Osteoblast (primary cell): ENCODE measurements at regions not wholly inside any gene's neighbourhood (a gene's known extent, or its start where the extent isn't known, plus 50 kb on each side); places are given as distances from the start of the nearest gene placed in this dataset.

Experiments
- DNase-seq: peaks from one replicate; pipeline ENCODE4 v3.0.0; 2011; ENCODE audit warnings: low spot score, mixed read lengths; ENCODE audit not compliant: insufficient read length; ENCODE audit errors: missing footprints
- H2AFZ ChIP-seq: 2 replicates; pipeline ENCODE4 v1.6.0; 2011; ENCODE audit warnings: mild to moderate bottlenecking, low read length
- H3K27ac ChIP-seq: 2 replicates; pipeline ENCODE4 v1.5.1; 2011; ENCODE audit warnings: mild to moderate bottlenecking, low read depth, low read length, moderate library complexity
- H3K27me3 ChIP-seq: 2 replicates; pipeline ENCODE4 v1.6.0; 2012; ENCODE audit warnings: mild to moderate bottlenecking, control low read depth, inconsistent platforms, low read length, moderate library complexity; ENCODE audit not compliant: insufficient read depth
- H3K36me3 ChIP-seq: 2 replicates; pipeline ENCODE4 v1.5.1; 2011; ENCODE audit warnings: mild to moderate bottlenecking, low read length, control low read depth, moderate library complexity; ENCODE audit not compliant: insufficient read depth
- H3K4me1 ChIP-seq: 2 replicates; pipeline ENCODE4 v1.5.1; 2011; ENCODE audit warnings: mild to moderate bottlenecking, low read length, control low read depth, moderate library complexity; ENCODE audit not compliant: insufficient read depth
- H3K4me2 ChIP-seq: 2 replicates; pipeline ENCODE4 v1.6.0; 2011; ENCODE audit warnings: mild to moderate bottlenecking, low read length; ENCODE audit not compliant: insufficient read depth
- H3K4me3 ChIP-seq: fragments of 200-600 bp; sonication (generic); 3 replicates; pipeline ENCODE4 v1.5.1; 2012; ENCODE audit warnings: mild to moderate bottlenecking, low read length, inconsistent platforms; ENCODE audit not compliant: insufficient read depth
- H3K79me2 ChIP-seq: 2 replicates; pipeline ENCODE4 v1.6.0; 2012; ENCODE audit warnings: mild to moderate bottlenecking, low read length, control low read depth, inconsistent platforms; ENCODE audit not compliant: insufficient read depth
- H3K9me3 ChIP-seq: 2 replicates; pipeline ENCODE4 v1.5.1; 2011; ENCODE audit warnings: low read depth, low read length, control low read depth
- H4K20me1 ChIP-seq: 2 replicates; pipeline ENCODE4 v1.6.0; 2012; ENCODE audit warnings: mild to moderate bottlenecking, low read length, control low read depth; ENCODE audit not compliant: insufficient read depth
- TF ChIP-seq, protein P1 (sequence below): IDR thresholded peaks from 2 replicates; pipeline ENCODE4 v1.5.1; 2011; ENCODE audit warnings: mild to moderate bottlenecking, low read depth, low read length, moderate library complexity; ENCODE audit errors: extremely low read depth

DNA sequence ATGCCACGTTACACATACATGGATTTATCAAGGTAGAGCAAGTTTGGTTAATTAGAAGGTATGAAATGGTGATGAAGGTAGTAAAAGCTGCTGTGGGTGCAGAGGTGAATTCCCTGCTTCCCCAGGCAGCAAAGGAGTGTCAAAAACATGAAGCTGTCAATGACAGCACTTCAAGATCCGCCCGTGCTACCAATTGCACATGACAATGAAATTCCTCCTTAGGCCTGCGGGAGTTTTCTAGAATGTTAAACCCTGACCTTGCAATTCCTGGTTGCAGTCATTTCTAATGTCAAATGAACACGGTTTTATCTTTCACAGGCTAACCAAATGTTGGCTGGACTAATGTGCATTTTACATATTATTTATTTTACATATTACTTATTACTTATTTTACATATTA is 67.7 kb upstream of the LSM14A start:
- Histone ChIP-seq H4K20me1 (no peaks in the 10 kb centered on the region), H3K79me2 (no peaks in the 10 kb centered on the region), H3K4me1 (no peaks in the 10 kb centered on the region), H3K27ac (no peak overlapping the region), H3K36me3 (no peaks in the 10 kb centered on the region), H2AFZ (no peak overlapping the region), H3K4me2 (no peak overlapping the region), H3K9me3 (no peaks in the 10 kb centered on the region), H3K4me3 (no peak overlapping the region), H3K27me3 (peaks cover 1% of the 10 kb centered on the region)
- DNase-seq = no peak
- TF ChIP-seq, protein P1, sequence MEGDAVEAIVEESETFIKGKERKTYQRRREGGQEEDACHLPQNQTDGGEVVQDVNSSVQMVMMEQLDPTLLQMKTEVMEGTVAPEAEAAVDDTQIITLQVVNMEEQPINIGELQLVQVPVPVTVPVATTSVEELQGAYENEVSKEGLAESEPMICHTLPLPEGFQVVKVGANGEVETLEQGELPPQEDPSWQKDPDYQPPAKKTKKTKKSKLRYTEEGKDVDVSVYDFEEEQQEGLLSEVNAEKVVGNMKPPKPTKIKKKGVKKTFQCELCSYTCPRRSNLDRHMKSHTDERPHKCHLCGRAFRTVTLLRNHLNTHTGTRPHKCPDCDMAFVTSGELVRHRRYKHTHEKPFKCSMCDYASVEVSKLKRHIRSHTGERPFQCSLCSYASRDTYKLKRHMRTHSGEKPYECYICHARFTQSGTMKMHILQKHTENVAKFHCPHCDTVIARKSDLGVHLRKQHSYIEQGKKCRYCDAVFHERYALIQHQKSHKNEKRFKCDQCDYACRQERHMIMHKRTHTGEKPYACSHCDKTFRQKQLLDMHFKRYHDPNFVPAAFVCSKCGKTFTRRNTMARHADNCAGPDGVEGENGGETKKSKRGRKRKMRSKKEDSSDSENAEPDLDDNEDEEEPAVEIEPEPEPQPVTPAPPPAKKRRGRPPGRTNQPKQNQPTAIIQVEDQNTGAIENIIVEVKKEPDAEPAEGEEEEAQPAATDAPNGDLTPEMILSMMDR = no peak

DNA sequence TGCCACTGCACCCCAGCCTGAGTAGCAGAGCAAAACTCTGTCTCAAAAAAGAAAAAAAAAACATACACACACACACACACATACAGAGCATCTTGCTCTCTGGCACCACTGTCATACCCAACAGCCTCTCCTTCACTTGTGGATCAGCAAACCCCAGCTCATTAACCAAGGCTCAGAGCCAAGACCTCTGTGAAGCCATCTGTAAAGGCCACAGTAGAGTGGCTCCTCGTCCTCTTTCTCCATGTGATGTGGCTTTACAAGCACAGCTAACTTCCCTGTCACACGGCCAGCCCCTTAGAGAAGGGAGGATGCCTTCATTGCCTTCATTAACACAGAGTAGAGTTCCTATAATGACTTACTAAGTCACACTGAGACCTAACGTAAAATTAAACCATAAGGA is 62.7 kb upstream of the LSM14A start:
- Histone ChIP-seq H4K20me1 (no peaks in the 10 kb centered on the region), H3K27me3 (peaks cover 5% of the 10 kb centered on the region), H3K27ac (no peak overlapping the region), H3K4me1 (no peaks in the 10 kb centered on the region), H3K4me3 (no peak overlapping the region), H2AFZ (no peak overlapping the region), H3K79me2 (no peaks in the 10 kb centered on the region), H3K9me3 (no peaks in the 10 kb centered on the region), H3K4me2 (no peak overlapping the region), H3K36me3 (no peaks in the 10 kb centered on the region)
- TF ChIP-seq, protein P1 = no peak
- no peak for DNase-seq

DNA sequence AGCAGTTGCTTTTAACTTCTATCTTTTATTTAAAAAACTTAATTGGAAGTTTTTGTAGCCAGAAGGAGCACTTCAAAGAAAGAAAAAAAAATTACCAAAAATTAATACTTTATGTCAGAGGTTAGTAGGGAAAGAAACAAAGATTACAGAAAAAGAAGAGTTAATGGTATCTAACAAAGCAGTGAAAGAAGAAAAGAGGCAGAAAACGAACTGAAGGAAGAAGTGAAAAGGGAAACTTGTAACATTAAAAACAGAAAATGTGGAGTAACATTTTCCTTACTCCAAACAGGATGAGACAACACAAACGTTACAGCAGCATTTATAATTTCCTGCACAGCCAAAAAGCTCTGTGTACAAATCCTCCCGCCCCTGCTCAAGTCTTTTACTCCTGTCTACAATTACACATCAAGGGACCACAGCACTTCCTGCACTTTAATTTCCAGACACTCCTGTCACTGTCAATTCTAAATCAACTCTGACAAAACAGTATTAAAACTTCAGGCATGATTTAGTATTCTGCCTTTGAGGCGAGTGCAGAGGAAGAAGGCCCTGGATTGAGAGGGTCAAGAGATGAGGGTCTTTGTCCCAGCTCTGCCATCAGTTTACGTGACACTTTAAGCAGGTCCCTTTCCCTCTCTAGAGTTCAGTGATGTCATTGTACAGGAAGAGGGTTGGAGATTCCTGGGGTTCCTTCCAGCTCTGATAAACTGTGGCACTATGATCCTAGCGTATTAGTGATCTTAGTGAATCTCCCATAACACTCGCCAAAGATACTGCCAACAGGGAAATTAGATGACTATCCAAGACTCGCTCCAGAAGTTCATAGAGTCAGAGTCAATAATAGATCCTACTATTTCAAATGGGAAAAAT is 53.2 kb upstream of the LSM14A start:
- TF ChIP-seq, protein P1 = no peak
- no peak overlapping the region for H3K4me2 ChIP-seq
- no peak overlapping the region for H2AFZ ChIP-seq
- H4K20me1 ChIP-seq = no peaks in the 10 kb centered on the region
- H3K36me3 ChIP-seq = no peaks in the 10 kb centered on the region
- H3K4me1 ChIP-seq = no peaks in the 10 kb centered on the region
- no peaks in the 10 kb centered on the region for H3K79me2 ChIP-seq
- DNase-seq = no peak
- H3K27ac ChIP-seq = no peak overlapping the region
- H3K9me3 ChIP-seq = no peaks in the 10 kb centered on the region
- H3K27me3 ChIP-seq = peaks cover 6% of the 10 kb centered on the region
- H3K4me3 ChIP-seq = no peak overlapping the region

DNA sequence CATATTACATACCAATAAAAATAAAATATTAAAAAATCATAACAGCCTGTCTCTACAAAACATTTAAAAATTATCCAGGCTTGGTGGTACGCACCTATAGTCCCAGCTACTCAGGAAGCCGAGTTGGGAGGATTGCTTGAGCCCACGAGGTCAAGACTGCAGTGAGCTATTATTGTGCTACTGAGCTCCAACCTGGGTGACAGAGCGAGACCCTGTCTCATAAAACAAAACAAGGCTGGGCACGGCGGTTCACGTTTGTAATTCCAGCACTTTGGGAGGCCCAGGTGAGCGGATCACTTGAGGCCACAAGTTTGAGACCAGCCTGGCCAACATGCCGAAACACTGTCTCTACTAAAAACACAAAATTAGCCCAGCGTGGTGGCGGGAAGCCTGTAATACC is 52.2 kb upstream of the LSM14A start:
- Histone ChIP-seq H4K20me1 (no peaks in the 10 kb centered on the region), H3K27me3 (peaks cover 6% of the 10 kb centered on the region), H2AFZ (no peak overlapping the region), H3K79me2 (no peaks in the 10 kb centered on the region), H3K4me1 (no peaks in the 10 kb centered on the region), H3K4me3 (no peak overlapping the region), H3K4me2 (no peak overlapping the region), H3K9me3 (no peaks in the 10 kb centered on the region), H3K36me3 (no peaks in the 10 kb centered on the region), H3K27ac (no peak overlapping the region)
- DNase-seq = no peak
- TF ChIP-seq, protein P1 = no peak
